ENCODE measurements at regions not wholly inside any gene's neighbourhood (a gene's known extent, or its start where the extent isn't known, plus 50 kb on each side); places are given as distances from the start of the nearest gene placed in this dataset.

- peak; percentile 85 for TF ChIP-seq CTCF (IDR thresholded peaks at IDR 0.05)
- TF ChIP-seq EZH2phosphoT487 (IDR thresholded peaks at IDR 0.05), result no peak
- H3K9me3 ChIP-seq (ENCODE audit: low read depth), result no peaks in the 10 kb centered on the region
- no peaks in the 10 kb centered on the region for H3K4me1 Mint-ChIP-seq
- H3K79me2 ChIP-seq (ENCODE audit: low read depth), result no peaks in the 10 kb centered on the region
- no peak overlapping the region for H3K27ac ChIP-seq
- H3K27me3 Mint-ChIP-seq (ENCODE audit: insufficient read depth, low read depth), result no peaks in the 10 kb centered on the region
- H3K36me3 ChIP-seq, result no peaks in the 10 kb centered on the region
- no peaks in the 10 kb centered on the region for H3K36me3 Mint-ChIP-seq
- no peaks in the 10 kb centered on the region for H3K4me1 ChIP-seq
- H4K20me1 ChIP-seq (ENCODE audit: low read depth), result no peaks in the 10 kb centered on the region
- H3K4me3 ChIP-seq, result no peak overlapping the region
- H3K27me3 ChIP-seq, result no peaks in the 10 kb centered on the region
- no peak overlapping the region for H3K4me3 Mint-ChIP-seq
- no peak overlapping the region for H3K27ac Mint-ChIP-seq
- no peak overlapping the region for H3K9ac ChIP-seq
- DNase-seq (ENCODE audit: low spot score), result peak; percentile 76
- H3K4me2 ChIP-seq, result no peak overlapping the region
- H2AFZ ChIP-seq (replicated peaks), result no peak overlapping the region
- no peaks in the 10 kb centered on the region for H3K9me3 Mint-ChIP-seq
- H3F3A ChIP-seq (ENCODE audit: low read depth), result no peaks in the 10 kb centered on the region
Observed at GRCh38 chr3:28726840-28727239, 378.2 kb upstream of the AZI2 start.

- H3K4me1 ChIP-seq, result no peaks in the 10 kb centered on the region
- H3K9ac ChIP-seq, result no peak overlapping the region
- Mint-ChIP-seq H3K36me3 (no peaks in the 10 kb centered on the region), H3K4me3 (no peak overlapping the region), H3K27me3 (ENCODE audit: insufficient read depth, low read depth) (no peaks in the 10 kb centered on the region), H3K4me1 (no peaks in the 10 kb centered on the region), H3K9me3 (no peaks in the 10 kb centered on the region), H3K27ac (no peak overlapping the region)
- H3K79me2 ChIP-seq (ENCODE audit: low read depth), result no peaks in the 10 kb centered on the region
- TF ChIP-seq CTCF (IDR thresholded peaks at IDR 0.05), result no peak
- TF ChIP-seq EZH2 (IDR thresholded peaks at IDR 0.05), result no peak
- no peak for TF ChIP-seq EZH2phosphoT487 (IDR thresholded peaks at IDR 0.05)
- no peak overlapping the region for H3K4me3 ChIP-seq
- H3K27ac ChIP-seq, result no peak overlapping the region
- H3K27me3 ChIP-seq, result no peaks in the 10 kb centered on the region
- no peak overlapping the region for H3K4me2 ChIP-seq
- no peak overlapping the region for H2AFZ ChIP-seq (replicated peaks)
- no peaks in the 10 kb centered on the region for H3K9me3 ChIP-seq (ENCODE audit: low read depth)
- no peaks in the 10 kb centered on the region for H3F3A ChIP-seq (ENCODE audit: low read depth)
- no peaks in the 10 kb centered on the region for H3K36me3 ChIP-seq
- DNase-seq (ENCODE audit: low spot score), result no peak
- H4K20me1 ChIP-seq (ENCODE audit: low read depth), result no peaks in the 10 kb centered on the region
Observed at GRCh38 chr3:28727307-28727706, 378.7 kb upstream of the AZI2 start.

DNA sequence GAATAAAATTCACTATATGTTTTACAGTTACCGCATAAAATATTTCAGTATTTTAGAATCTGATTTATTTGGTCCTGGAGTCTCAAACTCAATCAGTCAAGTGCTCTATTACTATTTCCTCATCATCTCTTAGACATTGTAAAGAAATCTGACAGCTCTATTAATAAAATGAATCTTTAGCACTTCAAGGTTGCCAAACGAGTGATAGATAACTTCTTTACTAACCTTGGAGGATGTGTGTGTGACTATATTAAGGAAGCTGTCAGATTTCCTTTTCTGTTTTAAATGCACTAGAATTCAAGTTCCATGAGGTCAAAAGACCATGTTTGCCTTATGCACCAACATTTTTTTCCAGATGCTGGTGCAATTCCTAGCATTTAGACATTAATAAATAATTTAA lies 389.8 kb upstream of the AZI2 start:
- Histone ChIP-seq H2AFZ (replicated peaks) (no peak overlapping the region), H3K79me2 (ENCODE audit: low read depth) (no peaks in the 10 kb centered on the region), H3K9ac (no peak overlapping the region), H3F3A (ENCODE audit: low read depth) (no peaks in the 10 kb centered on the region), H3K9me3 (ENCODE audit: low read depth) (no peaks in the 10 kb centered on the region), H3K27me3 (no peaks in the 10 kb centered on the region), H3K4me2 (no peak overlapping the region), H4K20me1 (ENCODE audit: low read depth) (no peaks in the 10 kb centered on the region), H3K4me1 (no peaks in the 10 kb centered on the region), H3K4me3 (no peak overlapping the region), H3K36me3 (no peaks in the 10 kb centered on the region), H3K27ac (no peak overlapping the region)
- Mint-ChIP-seq H3K9me3 (peaks cover 10% of the 10 kb centered on the region), H3K27ac (no peak overlapping the region), H3K4me3 (no peak overlapping the region), H3K4me1 (no peaks in the 10 kb centered on the region), H3K36me3 (no peaks in the 10 kb centered on the region), H3K27me3 (ENCODE audit: insufficient read depth, low read depth) (no peaks in the 10 kb centered on the region)
- TF ChIP-seq EZH2 (IDR thresholded peaks at IDR 0.05) (no peak), EZH2phosphoT487 (IDR thresholded peaks at IDR 0.05) (no peak), CTCF (IDR thresholded peaks at IDR 0.05) (no peak)
- DNase-seq (ENCODE audit: low spot score), result no peak

DNA sequence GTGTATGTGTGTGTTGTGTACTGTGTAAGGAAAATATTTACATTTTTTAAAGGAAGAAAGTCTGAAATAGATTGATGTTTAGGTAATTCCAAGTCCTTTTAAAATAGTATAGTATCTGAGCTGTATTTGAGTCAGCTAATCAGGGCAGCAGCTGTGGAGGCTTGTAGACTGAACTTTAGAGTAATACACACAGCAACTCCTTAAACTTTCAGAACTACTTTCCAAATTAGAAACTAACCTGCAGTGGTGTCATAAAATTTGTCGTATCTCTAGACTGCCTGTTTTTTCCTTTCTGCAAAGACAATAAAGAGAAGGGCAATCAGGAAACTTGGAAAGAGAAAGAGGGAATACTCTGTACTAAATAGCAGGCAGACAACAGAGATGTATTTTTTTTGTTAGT lies 391.0 kb upstream of the AZI2 start:
- Mint-ChIP-seq H3K27me3 (ENCODE audit: insufficient read depth, low read depth) (no peaks in the 10 kb centered on the region), H3K9me3 (no peaks in the 10 kb centered on the region), H3K36me3 (no peaks in the 10 kb centered on the region), H3K4me3 (no peak overlapping the region), H3K4me1 (no peaks in the 10 kb centered on the region), H3K27ac (no peak overlapping the region)
- H3K4me1 ChIP-seq, result no peaks in the 10 kb centered on the region
- no peaks in the 10 kb centered on the region for H3K9me3 ChIP-seq (ENCODE audit: low read depth)
- H3K9ac ChIP-seq, result no peak overlapping the region
- H3K27me3 ChIP-seq, result no peaks in the 10 kb centered on the region
- no peaks in the 10 kb centered on the region for H3F3A ChIP-seq (ENCODE audit: low read depth)
- H3K27ac ChIP-seq, result no peak overlapping the region
- TF ChIP-seq EZH2phosphoT487 (IDR thresholded peaks at IDR 0.05), result no peak
- no peak for TF ChIP-seq CTCF (IDR thresholded peaks at IDR 0.05)
- no peak for TF ChIP-seq EZH2 (IDR thresholded peaks at IDR 0.05)
- no peak overlapping the region for H3K4me3 ChIP-seq
- H4K20me1 ChIP-seq (ENCODE audit: low read depth), result no peaks in the 10 kb centered on the region
- DNase-seq (ENCODE audit: low spot score), result no peak
- no peaks in the 10 kb centered on the region for H3K79me2 ChIP-seq (ENCODE audit: low read depth)
- H3K4me2 ChIP-seq, result no peak overlapping the region
- no peaks in the 10 kb centered on the region for H3K36me3 ChIP-seq
- H2AFZ ChIP-seq (replicated peaks), result no peak overlapping the region
